Endothelial cell of umbilical vein (primary cell): ENCODE measurements at regions not wholly inside any gene's neighbourhood (a gene's known extent, or its start where the extent isn't known, plus 50 kb on each side); places are given as distances from the start of the nearest gene placed in this dataset.

Experiments used
- EZH2 ChIP-seq: IDR thresholded peaks from 2 replicates; pipeline ENCODE4 v1.6.1; 2012; ENCODE audit warnings: borderline replicate concordance, low read depth, mild to moderate bottlenecking, moderate library complexity, low read length, inconsistent platforms; ENCODE audit not compliant: severe bottlenecking
- FOS ChIP-seq: IDR thresholded peaks from 2 replicates; pipeline ENCODE4 v1.6.1; 2011; ENCODE audit warnings: mild to moderate bottlenecking, low read length, moderate library complexity, borderline replicate concordance; ENCODE audit not compliant: insufficient read depth
- JUN ChIP-seq: IDR thresholded peaks from 2 replicates; pipeline ENCODE4 v1.6.1; 2011; ENCODE audit warnings: borderline replicate concordance, low read depth; ENCODE audit not compliant: insufficient read length, insufficient read depth
- POLR2A ChIP-seq: IDR thresholded peaks from 2 replicates; pipeline ENCODE4 v1.6.1; 2012; ENCODE audit warnings: low read depth, mild to moderate bottlenecking, control low read depth, low read length
- POLR2AphosphoS5 ChIP-seq: IDR thresholded peaks from 2 replicates; pipeline ENCODE4 v1.6.1; 2012; ENCODE audit warnings: low read depth, mild to moderate bottlenecking, control low read depth, low read length, moderate library complexity; ENCODE audit not compliant: insufficient read depth
- TF ChIP-seq, protein P1 (sequence below), 2 donors: IDR thresholded peaks; 1 replicate in 1 of 2; 2 replicates in 1 of 2; pipeline ENCODE4 v1.5.1; 2011; ENCODE audit warnings: low read length in 2 of 2, mild to moderate bottlenecking in 2 of 2, moderate library complexity in 2 of 2, control low read depth in 1 of 2, inconsistent platforms in 1 of 2, low read depth in 1 of 2; ENCODE audit not compliant: insufficient read depth in 1 of 2; ENCODE audit errors: extremely low read depth in 1 of 2
- TF ChIP-seq, protein P2 (sequence below): IDR thresholded peaks from 2 replicates; pipeline ENCODE4 v1.6.1; 2011; ENCODE audit not compliant: insufficient read depth, insufficient read length

DNA sequence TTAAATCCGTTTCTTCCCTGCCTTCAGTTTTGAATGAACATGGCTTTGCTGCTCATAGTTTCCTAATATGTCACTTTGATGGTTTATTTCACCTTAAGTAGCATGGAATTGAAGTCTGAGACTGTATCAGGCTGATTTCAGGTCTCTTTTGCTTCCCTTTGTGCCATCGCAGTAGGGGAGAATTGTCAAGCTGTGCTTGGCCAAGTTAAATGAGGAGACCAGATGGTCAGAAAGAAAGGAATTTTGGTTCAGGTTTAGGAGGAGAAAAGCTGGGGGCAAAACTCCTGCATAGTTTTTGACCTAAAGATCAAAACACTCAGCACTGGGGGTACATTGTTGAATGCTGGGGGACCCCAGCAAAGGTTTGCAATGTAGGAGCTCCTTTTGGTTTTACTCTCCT lies 398.4 kb downstream of the NUAK1 start:
- TF ChIP-seq, protein P1, sequence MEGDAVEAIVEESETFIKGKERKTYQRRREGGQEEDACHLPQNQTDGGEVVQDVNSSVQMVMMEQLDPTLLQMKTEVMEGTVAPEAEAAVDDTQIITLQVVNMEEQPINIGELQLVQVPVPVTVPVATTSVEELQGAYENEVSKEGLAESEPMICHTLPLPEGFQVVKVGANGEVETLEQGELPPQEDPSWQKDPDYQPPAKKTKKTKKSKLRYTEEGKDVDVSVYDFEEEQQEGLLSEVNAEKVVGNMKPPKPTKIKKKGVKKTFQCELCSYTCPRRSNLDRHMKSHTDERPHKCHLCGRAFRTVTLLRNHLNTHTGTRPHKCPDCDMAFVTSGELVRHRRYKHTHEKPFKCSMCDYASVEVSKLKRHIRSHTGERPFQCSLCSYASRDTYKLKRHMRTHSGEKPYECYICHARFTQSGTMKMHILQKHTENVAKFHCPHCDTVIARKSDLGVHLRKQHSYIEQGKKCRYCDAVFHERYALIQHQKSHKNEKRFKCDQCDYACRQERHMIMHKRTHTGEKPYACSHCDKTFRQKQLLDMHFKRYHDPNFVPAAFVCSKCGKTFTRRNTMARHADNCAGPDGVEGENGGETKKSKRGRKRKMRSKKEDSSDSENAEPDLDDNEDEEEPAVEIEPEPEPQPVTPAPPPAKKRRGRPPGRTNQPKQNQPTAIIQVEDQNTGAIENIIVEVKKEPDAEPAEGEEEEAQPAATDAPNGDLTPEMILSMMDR (IDR thresholded peaks at IDR 0.05; ENCODE audit: extremely low read depth in 1 of 2, insufficient read depth in 1 of 2, low read depth in 1 of 2, low read length in 2 of 2): no peak
- TF ChIP-seq POLR2AphosphoS5 (no peak), POLR2A (no peak), JUN (no peak), FOS (no peak), EZH2 (no peak)
- TF ChIP-seq, protein P2, sequence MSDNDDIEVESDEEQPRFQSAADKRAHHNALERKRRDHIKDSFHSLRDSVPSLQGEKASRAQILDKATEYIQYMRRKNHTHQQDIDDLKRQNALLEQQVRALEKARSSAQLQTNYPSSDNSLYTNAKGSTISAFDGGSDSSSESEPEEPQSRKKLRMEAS: no peak
